HG03565 (cell line): ENCODE measurements at regions not wholly inside any gene's neighbourhood (a gene's known extent, or its start where the extent isn't known, plus 50 kb on each side); places are given as distances from the start of the nearest gene placed in this dataset.

Experiments
- ATAC-seq: cut with Tn5 transposase; IDR thresholded peaks from one replicate; pipeline ENCODE4 v1.9.1; 2021; ENCODE audit warnings: mild to moderate bottlenecking, moderate library complexity; ENCODE audit not compliant: unreplicated experiment

DNA sequence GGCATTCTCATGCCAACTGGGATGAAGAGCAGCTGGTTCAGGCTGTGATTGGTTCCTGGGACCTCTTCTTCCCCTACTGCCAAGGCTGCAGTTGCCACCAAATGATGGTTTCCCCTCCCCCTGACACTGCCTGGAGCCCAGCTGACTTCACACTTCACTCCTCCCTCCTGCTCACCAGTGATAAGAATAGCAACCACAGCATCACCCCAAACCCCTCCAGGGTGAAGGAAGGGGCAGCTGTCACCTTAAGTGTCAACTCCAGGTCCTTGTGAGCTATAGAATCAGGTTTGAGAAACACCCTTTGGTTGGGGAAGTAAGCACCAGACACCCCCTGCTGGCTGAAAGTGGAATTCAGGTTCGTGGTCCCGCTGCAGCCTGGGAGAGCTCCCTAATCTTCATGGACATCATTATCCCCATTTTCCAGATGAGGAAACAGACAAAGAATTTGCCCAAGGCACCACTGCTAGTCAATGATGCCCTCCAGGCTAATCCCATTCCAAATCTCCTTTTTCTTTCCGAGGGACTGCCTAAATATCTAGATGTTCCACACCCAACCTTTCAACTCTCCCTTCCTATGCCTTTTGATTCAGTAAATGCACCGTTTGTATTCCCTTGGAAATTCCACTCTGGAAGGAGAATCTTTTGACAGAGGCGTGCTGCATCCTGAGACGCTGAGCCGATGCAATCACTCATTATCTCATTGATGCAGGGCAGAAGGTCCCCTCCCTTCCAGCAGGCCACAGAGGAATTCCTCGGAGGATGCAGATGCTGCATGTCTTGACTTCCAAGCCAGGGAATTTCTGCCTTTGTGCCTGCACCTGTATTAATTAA is 50.6 kb upstream of the UQCRFS1 start:
- ATAC-seq = no peak

DNA sequence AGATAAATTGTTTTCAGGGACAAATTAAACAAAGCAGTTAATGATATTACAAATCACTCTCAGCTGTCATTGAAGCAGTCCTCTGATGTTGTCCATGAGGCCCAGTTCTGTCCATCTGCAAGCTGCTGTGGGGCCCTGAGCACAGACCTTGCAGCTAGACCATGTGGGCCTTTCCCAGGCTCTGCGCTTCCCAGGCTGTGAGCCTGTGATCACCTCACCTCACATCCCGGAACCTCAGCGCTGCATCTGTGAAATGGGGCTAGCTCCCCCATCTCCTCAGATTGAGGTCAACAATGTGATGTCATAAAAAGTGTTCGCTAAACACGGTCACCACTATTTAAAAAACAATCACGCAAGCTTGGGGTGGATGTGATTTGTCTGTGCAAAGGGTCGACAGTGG is 51.9 kb upstream of the UQCRFS1 start:
- no peak for ATAC-seq

DNA sequence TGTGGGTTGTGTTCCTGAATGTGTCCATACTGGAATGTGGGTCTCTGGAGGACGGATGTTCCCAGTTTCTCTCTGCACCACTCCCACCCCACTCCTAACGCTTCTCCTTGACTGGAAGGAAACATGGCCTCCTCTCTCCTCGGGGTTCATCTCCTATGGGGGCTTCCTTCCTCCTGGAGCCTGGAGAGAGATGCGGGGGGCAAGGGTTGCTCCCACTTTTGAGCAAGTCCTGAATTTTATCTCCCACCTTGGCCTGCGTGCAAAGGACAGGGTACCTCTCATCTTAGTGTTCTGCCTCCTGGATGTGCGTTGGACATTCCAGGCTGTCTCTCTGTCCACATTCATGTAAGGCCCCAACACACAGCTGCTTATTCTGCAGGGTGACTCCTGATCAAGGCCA is 52.5 kb upstream of the UQCRFS1 start:
- no peak for ATAC-seq

DNA sequence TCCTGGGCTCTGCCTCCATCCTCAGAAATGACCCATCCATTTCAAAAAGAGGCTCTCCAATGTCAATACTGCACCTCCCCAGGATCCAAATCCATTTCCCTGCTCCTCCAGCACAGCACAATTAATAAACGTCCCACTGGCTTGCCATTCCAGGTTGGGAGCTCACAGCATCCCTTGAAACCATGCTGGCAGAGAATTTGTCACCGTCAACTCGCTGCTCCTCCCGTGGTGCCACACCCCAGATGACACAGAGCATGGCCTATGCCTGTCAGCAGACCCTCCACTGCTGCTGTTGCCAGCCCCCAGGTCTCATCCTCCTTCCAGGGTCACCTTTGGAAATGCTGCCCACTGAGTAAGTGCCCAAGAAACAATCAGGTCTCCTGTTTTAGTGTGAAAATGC is 53.0 kb upstream of the UQCRFS1 start:
- no peak for ATAC-seq

DNA sequence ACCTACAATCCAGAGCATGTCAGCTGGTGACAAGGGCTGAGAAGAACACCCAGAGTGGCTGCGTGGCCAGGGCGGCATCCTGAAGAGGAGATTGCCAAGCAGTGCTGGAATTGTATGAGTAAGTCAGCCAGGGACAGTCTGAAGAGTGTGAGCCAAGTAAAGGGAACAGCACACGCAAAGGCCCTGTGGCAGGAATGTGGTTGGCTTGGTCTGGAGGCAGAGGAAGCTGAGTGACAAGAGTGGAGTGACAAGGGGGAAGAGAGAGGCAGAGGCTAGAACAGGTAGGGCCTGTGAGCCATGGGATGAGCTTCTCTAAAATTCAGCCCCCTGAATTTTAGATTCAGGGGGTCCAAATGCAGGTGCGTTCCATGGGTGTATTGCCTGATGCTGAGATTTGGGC is 53.7 kb upstream of the UQCRFS1 start:
- no peak for ATAC-seq

DNA sequence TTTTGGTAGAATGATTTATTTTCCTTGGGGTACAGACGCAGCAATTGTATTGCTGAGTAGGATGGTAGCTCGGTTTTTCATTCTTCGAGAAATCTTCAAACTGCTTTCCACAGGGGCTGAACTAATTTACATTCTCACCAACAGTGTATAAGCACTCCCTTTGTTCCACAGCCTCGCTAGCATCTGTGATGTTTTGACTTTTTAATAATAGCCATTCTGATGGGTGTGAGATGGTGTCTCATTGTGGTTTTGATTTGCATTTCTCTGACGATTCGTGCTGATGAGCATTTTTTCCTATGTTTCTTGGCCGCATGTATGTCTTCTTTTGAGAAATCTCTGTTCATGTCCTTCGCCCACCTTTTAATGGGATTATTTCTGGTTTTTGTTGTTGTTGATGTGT is 54.8 kb upstream of the UQCRFS1 start:
- no peak for ATAC-seq

DNA sequence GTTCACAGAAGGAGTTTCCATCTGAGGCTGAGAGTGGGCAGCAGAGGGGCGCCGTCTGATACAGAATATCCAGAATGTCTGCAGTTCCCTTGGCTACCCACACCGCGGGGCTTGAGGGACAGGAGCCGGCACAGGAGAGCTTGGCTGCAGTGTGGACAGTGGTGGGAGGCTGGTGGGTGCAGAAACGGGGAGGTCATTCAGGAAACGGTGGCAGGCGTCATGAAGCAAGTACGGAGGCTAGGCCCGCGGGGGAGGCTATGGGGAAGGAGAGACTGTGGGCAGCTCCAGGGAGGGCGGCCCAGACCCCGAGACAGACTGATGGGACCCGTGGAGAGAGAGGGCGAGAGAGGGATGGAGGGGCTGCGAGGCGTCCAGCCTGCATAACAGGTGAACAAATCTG is 55.2 kb upstream of the UQCRFS1 start:
- no peak for ATAC-seq

DNA sequence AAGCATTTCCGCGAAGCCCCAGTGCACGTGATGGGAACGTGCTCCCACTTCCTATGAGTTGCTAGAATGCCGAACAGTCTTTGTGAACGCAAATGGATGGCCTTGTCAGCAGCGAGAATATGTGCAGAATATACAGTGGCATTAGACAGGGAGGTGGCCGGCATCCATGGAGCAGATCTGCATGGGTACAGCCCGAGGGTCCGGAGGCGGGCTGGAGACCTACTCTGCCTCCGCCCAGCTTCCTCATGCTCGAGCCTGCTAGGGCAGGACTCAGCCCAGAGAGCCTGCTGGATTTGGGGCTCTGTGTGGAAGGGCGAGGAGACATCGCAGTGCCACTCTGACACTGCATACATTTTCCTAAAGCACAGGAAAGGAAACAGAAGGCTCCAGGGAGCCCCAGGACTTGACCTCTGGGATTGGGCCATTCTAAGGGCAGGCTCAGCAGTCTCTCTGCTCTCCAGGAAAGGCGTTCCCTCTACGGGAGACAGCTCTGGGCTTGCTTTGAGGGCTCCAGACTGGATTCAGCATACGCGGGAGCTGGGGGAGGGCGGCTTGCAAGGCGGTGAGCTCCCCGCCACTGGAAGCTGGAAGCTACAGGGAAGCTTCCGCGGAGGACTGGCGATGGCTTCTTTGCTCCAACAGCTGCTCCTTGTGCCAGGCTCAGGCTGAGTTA is 55.9 kb upstream of the UQCRFS1 start:
- no peak for ATAC-seq

DNA sequence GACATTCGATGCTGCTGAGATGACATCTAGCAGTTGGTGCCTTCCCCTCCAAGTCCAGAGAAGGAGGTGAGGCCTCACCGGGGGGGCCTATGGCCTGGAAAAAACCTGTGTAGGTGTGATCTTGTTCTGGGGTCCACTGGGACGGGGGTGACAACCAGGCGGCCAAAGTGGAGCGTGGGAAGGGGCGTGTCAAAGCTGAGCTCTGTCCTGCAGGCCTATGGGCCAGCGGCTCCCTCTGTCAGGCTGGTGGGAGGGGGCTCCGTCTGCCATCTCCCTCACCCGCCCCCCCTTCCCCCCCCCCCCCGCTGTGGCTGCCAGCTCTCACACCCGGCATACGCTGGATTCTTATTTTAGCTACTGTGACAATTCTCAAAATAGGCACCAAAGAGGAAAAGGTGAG is 56.7 kb upstream of the UQCRFS1 start:
- no peak for ATAC-seq

DNA sequence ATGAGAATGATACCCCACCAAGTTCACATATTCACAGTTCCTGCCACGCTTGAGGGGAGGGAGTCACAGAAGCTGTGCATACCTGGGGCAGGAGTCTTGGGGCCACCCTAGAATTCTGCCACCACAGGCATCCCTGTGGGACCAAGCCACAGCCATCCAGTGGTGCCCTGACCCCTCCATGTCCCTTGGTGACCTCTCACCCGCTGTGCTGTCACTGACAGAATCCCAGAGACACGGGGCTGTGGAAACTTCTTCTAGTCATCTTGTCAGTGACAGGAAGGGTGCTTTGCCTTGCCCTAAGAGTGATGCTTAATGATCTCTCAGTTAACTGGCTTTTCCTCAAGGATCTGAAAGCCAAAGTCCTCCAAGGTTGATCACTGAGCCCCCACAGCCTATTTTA is 58.4 kb upstream of the UQCRFS1 start:
- no peak for ATAC-seq

DNA sequence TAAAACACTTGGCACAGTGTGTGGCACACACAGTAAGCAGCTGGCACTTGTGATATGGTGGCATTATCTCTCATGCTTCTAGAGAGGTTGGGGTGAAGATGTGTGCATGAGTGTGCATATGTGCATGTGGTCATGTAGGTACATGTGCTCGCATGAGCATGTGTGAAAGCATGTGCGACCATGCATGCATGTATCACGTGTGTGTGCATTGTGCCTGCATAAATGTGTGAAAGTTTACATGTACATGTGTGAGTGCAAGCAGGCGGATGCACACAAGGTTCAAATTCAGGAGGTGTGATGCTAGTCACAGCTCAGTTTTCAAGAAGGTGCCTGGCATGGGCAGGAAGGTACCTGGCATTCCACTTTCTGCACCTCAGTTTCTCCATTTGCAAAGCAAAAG is 59.0 kb upstream of the UQCRFS1 start:
- ATAC-seq = no peak

DNA sequence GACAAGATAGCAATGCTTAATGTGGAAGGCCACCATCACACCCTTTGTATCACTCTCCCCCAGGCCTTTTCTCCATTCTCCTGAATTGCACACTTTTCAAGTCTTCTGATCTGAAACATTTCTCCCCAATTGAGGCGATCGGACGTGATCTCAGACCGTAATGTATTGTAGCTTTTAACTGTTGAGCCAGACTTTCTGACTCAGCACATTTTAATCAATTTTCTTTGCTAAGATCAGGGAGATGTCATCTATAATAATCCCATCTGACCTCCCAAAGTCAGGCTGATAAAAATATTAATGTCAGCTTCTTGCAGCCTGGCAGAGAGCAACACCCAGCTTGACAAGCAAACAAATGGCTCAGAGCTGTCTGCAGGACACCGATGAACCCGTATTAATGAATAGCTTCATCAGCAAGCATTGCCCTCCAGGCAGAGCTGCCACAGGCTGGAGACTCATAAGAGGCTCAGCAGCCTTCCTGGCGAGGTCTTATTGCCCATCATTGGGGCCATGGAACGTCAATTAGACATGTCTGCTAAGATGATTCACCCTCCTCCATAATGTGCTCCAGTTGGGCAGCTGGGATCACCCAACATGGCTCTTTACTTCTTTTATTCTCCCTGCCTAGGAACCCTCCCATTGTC is 60.2 kb upstream of the UQCRFS1 start:
- no peak for ATAC-seq

DNA sequence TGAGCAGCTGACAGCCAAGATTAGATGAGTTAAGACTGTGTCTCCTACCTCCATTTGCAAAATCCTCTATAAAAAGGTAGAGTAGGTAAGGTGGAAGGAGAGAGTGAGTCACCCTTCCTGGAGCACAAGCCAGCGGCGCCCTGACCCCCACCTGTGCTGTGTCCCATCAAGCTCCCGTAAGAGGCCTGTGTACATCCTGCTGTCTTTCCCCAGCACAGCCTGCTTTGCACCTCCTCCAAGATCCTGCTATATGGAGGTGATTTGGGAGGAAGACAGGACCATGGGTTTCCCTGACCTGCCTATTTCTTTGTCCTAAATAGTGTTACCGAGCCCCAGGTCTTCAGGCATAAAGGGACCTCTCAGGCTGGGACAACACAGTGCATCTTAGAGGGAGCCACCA is 62.3 kb upstream of the UQCRFS1 start:
- ATAC-seq = no peak

DNA sequence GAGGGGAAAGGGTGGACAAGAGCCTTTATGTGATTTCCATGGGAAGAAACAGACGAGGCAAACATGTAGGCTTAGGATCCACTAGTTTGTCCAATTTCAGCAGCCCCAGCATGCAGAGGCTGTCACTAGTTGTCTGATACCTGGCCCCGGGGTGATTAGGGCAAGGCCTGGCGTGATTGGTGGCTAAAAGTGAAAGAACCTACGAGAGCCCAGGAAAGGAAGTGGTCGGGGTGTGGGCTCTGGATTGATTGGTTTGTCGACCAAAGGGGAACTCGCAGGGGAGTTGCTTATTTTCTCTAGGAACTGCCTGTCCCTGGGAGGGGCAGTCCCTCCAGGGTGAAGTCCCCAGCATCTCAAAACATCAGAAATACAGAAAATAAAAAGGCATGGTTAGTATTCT is 64.2 kb upstream of the UQCRFS1 start:
- peak; percentile 97 for ATAC-seq

DNA sequence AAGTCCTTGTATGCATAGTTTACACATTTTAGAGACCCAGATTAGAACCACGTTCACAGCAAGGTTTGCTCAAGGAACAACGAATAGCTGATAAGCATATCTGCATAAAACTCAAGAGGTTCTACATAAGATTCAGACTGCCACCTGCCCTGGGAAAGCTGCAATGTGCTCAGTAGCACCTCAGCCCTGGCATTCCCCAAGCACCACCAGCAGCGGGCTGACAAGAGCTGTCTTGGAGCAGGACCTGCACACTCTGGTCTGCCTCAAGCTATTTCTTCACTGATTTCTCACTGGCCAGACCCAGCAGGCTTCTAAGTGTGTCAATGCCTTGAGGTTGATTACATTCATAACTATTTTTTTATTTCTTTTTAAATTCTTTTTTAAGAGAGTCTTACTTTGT is 65.8 kb upstream of the UQCRFS1 start:
- ATAC-seq = no peak

DNA sequence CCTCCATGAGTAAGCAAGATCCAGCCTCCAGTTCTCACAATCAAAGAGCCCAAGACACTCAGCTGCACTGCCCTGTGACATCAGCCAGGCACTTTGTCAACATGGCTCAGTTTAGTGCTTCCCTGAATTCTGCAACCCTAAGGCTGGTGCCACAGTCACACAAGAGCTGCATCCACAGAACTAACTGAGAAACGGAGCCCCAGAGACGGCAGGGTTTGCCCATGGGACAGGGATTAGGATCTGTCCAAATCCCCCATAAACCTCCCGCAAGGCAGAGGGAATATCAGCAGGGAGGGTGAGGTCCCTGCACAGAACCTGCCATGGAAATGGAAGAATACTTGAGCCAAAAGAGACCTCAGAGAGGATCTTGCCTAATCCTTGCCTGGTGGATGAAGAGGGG is 70.4 kb upstream of the UQCRFS1 start:
- ATAC-seq = no peak

DNA sequence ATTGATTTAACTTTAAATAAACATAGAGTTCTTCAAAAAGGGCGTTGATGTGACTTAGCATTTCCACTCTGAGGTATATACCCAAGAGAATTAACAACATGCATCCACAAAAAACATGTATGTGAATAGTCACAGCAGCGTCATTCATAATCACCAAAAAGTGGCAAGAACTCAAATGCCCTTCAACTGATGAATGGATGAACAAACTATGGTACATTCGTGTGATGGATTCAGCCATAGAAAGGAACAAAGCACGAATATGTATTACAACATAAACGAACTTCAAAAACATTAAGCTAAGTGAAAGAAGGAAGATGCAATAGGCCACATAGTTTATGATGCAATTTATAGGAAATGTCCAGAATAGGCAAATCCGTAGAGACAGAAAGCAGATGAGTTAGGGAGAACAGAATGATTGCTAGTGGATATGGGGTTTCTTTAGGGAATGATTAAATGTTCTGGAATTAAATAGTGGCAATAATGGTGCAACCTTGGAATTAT is 72.3 kb upstream of the UQCRFS1 start:
- no peak for ATAC-seq

DNA sequence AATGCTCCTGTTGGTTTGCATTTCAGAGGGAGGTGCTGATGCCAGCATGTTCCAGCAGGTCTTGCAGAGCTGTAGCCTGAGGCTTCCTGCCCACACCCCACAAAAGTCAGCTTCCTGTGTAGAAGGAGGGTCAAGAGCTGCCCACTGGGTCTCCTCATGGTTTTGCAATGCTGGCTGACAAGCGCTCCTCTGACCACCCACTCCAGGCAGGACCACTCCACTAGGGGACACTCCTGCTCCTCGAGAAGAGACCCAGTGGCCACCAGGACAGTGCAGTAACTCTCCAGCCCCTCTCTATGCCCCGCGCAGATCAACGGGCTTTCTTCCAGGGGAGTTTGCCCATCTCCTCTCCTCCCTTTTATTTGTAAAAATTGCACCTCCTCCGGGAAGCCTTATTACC is 72.9 kb upstream of the UQCRFS1 start:
- no peak for ATAC-seq

DNA sequence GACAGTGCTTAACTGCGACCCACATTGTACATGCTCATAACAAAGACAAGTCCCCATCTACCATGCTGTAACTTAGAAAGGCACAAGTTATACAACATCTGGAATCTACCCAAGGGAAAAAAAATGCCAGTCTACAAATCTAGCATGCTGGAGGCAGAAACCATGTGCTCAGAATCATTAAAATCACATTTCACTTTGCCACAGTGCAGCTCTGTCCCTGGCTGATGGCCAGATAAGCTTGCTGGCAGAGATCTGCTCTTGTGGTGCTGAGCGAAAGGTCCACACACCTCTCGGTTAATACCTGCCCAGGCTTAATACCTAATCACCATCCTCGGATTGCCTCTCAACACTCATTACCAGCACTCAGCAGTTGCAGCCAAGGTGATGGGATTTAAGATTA is 74.1 kb upstream of the UQCRFS1 start:
- no peak for ATAC-seq

DNA sequence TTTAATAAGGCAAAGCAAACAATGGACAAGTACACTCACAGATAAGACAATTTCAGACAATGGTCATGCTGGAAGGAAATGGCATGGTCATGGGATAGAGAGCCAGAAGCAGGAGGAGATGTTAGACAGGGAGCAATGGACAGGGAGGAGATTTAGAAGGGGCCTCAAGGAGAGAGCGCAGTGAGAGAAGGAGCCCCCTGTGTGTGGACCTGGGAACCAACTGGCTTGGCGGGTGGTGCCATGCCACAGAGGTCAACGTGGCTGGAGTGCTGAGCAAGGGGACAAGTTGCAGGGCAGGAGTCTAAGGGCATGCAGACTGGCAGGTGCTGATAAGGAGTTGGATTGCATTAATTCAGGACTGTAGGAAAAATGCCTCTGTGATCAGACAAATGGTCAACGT is 75.3 kb upstream of the UQCRFS1 start:
- no peak for ATAC-seq

DNA sequence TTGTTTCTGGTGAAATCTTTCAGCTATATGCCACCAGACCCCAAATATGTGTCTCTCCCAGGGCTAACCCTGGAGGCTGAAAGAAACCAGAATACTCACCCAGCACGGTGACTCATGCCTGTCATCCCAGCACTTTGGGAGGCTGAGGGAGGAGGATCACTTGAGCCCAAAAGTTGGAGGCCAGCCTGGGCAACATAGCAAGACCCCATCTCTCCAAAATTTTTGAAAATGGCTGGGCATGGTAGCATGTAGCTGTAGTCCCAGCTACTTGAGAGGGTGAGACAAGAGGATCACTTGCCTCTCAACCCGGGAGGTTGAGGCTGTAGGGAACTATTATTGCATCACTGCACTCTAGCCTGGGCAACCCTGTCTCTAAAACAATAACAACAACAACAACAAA is 76.1 kb upstream of the UQCRFS1 start:
- no peak for ATAC-seq

DNA sequence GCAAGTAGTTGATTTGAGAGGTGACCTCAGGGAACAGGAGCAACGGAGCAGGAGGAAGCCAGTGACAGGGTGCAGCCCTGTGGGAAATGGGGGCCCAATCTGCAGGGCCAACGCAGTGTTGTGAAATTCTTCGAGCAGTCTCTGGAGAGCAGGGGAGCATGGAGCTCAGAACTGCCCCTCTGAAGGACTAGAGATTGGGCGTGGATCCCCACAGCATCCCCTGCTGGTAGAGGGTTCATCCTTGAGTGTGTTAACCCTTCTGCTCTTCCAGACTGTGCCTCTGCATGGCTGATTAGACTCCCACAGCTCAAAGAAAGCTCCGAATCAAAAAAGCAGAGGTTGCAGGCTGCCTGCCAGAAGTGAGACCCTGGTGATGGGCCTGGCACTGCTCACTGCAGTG is 77.9 kb upstream of the UQCRFS1 start:
- ATAC-seq = no peak
